Urinary bladder (tissue), 3 donors: ENCODE measurements at regions not wholly inside any gene's neighbourhood (a gene's known extent, or its start where the extent isn't known, plus 50 kb on each side); places are given as distances from the start of the nearest gene placed in this dataset.

Experiments
- DNase-seq: peaks from one replicate; pipeline ENCODE4 v3.0.0-alpha.2; 2015; ENCODE audit errors: extremely low spot score
- H3K27ac ChIP-seq: one replicate; pipeline ENCODE4 v1.5.1; 2013; ENCODE audit warnings: low read depth, mild to moderate bottlenecking, moderate library complexity
- H3K36me3 ChIP-seq: one replicate; pipeline ENCODE4 v1.6.1; 2013; ENCODE audit warnings: mild to moderate bottlenecking, moderate library complexity; ENCODE audit not compliant: insufficient read depth
- H3K4me1 ChIP-seq: one replicate; pipeline ENCODE4 v1.6.1; 2013; ENCODE audit warnings: mild to moderate bottlenecking, moderate library complexity; ENCODE audit not compliant: insufficient read depth
- H3K4me3 ChIP-seq: one replicate; pipeline ENCODE4 v1.5.1; 2013; ENCODE audit warnings: low read depth, low read length
- WGBS: extraction: QIAGEN DNeasy Blood & Tissue Kit; methylation state at CpG from one replicate; pipeline ENCODE4 v1.1.7; 2013; 5-methylcytosine and 5-hydroxymethylcytosine counted together
- donor health status: healthy with polysubstance abuse.
- donor health status: healthy.

DNA sequence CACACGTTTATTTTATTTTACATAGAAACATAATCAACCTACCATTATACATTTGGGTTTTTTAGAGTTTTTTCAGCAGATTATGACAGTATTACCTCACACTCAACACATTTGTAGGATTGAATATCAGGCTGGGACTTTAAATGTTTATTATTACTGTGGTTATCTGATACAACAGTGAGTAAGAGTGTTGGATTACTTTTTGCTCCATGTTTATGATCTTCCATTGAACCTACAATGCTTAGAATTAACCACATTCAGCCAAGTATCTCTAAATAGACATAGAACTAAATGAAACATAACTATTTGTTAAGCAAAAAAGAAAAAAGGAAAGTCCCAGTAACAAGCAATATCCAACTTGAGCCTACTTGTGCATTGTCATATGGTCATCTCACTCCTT is 607.4 kb upstream of the PITX2 start:
- whole genome bisulfite sequencing, result 47% methylated on average over 1 of the region's 1 CpG
- H3K27ac ChIP-seq, result no peak overlapping the region
- no peaks in the 10 kb centered on the region for H3K4me1 ChIP-seq
- DNase-seq, result no peak
- no peaks in the 10 kb centered on the region for H3K36me3 ChIP-seq
- H3K4me3 ChIP-seq, result no peak overlapping the region

DNA sequence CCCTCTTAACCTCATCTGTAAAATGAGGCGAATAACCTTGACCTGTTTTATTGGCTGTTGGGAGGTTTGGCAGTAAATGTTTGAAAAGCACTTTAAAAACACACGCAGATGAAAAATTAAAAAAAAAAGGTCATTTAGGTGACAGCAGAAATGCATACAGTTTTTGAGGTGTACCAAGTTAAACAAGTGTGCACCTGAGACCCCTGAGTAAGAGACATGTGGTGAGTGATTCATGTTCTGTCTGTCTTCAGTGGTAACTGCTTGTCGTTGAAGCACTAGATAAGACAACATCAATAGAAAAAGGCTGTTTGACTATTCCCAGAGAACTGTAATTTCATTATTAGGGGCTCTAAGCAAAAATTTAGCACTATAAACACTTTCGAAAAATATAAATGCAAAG is 608.4 kb upstream of the PITX2 start:
- no peak for DNase-seq
- WGBS, result 72% methylated on average over 4 of the region's 4 CpGs
- Histone ChIP-seq H3K4me1 (no peaks in the 10 kb centered on the region), H3K4me3 (no peak overlapping the region), H3K36me3 (no peaks in the 10 kb centered on the region), H3K27ac (no peak overlapping the region)

DNA sequence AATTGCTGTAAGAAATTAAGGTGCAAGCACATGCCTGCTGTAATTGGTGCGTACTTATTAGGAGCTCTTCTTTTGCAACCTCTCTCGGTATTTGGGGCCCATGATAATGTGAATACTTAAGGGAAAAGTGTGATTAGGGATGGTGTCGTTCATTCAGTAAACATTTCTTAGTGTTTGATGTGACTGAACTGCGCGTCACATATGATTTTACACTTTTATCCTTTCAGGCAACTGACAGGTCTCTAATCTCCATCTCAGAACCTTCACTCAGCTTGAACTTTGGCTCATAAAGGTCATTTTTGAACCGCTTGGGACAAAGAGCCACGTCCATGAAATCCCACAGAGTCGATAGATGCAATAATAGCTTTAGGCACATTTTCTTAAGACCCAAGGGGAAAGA is 612.1 kb upstream of the PITX2 start:
- Histone ChIP-seq H3K27ac (no peak overlapping the region), H3K4me1 (no peaks in the 10 kb centered on the region), H3K4me3 (no peak overlapping the region), H3K36me3 (no peaks in the 10 kb centered on the region)
- DNase-seq, result no peak
- 68% methylated on average over 8 of the region's 8 CpGs for WGBS

DNA sequence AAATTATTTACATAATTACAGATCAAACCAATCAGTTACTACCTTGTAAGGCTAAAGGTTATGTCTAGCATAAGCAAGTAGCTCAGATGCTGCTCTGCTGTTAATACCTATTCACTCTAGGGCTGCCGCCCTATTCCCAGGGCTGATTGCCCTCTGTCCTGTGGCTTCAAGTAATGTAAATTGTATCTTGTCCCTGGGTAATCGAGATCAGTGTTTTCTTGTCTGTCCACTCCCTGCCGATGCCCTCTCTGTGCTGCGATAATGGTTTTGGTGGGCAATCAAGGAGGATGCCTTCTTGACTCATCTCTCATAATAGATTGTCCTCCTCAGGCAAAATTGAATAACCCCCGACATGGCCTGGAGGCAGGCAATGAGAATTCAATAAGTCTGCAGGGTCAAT is 641.0 kb upstream of the PITX2 start:
- Histone ChIP-seq H3K36me3 (no peaks in the 10 kb centered on the region), H3K4me3 (no peak overlapping the region), H3K27ac (no peak overlapping the region), H3K4me1 (no peaks in the 10 kb centered on the region)
- no peak for DNase-seq
- WGBS, result 78% methylated on average over 5 of the region's 5 CpGs

DNA sequence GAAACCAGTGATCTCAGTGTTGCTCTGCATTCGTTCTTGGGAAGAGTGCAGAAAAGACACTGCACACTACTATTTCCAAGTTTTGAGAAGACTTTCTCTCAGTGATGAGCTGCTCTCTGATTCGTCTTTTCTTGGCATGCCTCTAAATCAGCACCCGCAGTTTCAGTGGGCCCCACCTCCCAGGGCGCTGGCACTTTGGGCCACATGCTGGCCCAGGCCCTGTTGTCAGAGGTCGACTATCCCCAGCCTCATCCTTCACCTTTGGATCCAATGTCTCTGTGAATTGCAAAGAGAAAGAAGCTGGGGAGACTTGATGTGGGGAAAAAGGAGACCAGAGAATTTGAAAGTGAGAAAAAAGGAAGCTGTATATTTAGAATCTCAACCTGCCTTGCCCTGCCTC is 644.1 kb upstream of the PITX2 start:
- 78% methylated on average over 5 of the region's 5 CpGs for WGBS
- H3K27ac ChIP-seq, result no peak overlapping the region
- no peak for DNase-seq
- no peak overlapping the region for H3K4me3 ChIP-seq
- H3K36me3 ChIP-seq, result no peaks in the 10 kb centered on the region
- H3K4me1 ChIP-seq, result no peaks in the 10 kb centered on the region

DNA sequence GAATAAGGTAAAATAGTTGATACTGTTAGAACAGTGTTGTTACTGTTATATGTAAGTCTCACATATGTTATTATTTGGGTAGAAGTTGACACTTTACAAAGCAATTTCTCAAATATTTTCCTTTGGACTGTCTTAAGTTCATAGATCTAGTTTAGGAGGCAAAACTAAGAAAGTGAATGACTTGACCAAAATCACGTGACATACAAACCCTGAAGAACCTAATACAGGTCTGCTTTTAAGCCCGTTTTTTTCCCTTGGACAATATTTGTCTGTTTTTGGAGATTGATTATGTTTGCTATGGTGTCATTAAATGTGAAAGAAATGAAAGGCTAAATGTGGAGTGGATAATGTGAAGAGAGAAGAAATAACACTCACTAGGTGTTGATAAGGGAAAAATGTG is 644.9 kb upstream of the PITX2 start:
- Histone ChIP-seq H3K27ac (no peak overlapping the region), H3K4me1 (no peaks in the 10 kb centered on the region), H3K36me3 (no peaks in the 10 kb centered on the region), H3K4me3 (no peak overlapping the region)
- WGBS, result 92% methylated on average over 2 of the region's 2 CpGs
- no peak for DNase-seq

DNA sequence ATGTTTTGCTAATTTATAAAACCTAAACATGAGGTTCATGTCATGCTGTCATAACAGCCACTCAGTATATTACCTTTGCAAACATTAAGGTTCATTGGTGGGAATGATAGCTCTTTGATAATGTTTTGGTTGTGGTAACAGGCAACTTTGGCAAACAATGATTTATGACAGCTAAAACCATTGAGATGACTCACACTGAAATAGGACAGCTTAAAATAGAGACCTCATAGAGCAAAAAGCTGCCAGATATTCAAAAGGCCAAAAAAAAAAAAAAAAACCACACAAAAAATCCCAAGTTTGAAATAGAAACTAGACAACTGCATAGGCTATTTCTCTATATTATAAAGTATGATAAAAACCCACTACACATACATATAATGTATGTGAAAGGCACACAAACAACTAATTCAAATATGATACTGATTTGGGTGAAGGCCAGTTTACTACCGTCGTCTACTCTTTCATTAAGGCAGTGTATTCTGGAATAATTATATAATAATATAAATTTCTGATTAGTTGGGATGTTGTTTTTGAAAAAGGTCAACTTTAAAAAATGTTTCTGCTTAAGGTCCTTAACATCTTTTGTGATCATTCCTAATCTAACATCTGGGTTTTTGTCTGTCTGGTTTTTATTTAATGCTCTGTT is 646.0 kb upstream of the PITX2 start:
- Histone ChIP-seq H3K36me3 (no peaks in the 10 kb centered on the region), H3K4me1 (no peaks in the 10 kb centered on the region), H3K4me3 (no peak overlapping the region), H3K27ac (no peak overlapping the region)
- no peak for DNase-seq
- WGBS, result 57% methylated on average over 2 of the region's 2 CpGs

DNA sequence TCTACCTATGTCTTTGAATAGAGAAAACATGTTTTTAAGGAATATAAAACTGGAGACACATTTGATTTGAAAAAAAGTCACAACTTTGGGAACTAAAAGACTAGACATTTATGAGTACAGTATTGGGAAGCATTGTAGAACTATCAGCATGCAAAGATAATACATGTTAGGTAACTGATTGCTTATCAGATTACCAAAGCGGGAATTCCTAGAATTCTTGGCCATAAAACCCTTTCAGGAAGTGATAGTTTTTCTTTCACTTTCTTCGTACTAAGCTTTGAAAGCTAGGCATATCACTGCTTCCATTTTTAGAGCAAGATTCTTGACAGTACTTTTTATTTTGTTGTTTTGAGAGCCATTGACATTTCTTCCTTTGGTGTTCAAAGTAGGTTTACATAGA is 646.6 kb upstream of the PITX2 start:
- no peaks in the 10 kb centered on the region for H3K36me3 ChIP-seq
- no peaks in the 10 kb centered on the region for H3K4me1 ChIP-seq
- no peak overlapping the region for H3K4me3 ChIP-seq
- H3K27ac ChIP-seq, result no peak overlapping the region
- no peak for DNase-seq
- 56% methylated on average over 2 of the region's 2 CpGs for WGBS

DNA sequence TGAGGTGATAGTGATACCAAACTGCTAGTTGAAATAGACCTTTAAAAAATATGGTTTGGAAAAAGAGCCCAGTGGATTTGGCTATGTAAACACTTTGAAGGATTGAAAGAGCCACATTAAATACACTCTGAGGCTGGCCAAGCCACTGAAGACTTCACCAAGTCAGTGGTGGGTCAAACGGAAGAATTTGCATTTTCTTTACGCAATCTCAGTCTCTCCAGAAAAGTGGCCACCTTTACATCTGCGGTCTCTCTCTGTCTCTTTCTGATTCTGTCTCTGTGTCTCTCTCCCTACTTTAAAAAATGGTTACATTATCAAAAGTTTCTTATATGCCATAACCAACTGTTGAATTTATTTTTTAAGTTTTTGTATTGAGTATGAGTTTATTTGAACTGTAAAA is 651.2 kb upstream of the PITX2 start:
- no peak for DNase-seq
- WGBS, result 71% methylated on average over 3 of the region's 3 CpGs
- Histone ChIP-seq H3K4me1 (no peaks in the 10 kb centered on the region), H3K4me3 (no peak overlapping the region), H3K36me3 (no peaks in the 10 kb centered on the region), H3K27ac (no peak overlapping the region)

DNA sequence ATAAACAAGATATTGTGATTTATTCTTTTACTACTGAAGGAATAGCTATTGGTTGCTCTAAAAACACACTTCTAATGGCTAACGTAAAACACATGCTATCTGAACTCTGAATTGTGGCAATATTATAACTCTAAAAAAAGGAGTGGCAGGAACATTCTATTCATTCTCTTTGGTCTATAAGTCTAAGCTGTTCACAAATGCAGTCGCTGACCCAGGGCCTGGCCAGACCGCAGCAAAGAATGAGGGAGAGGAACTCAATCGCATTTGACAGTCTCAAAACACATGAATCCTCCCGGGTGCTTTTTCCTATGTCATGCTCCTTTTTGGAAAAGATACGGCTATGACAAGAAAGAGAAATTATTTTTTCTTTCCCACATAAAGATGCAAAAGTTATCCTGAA is 651.6 kb upstream of the PITX2 start:
- H3K36me3 ChIP-seq, result no peaks in the 10 kb centered on the region
- no peak overlapping the region for H3K27ac ChIP-seq
- H3K4me3 ChIP-seq, result no peak overlapping the region
- WGBS, result 81% methylated on average over 6 of the region's 6 CpGs
- DNase-seq, result no peak
- H3K4me1 ChIP-seq, result no peaks in the 10 kb centered on the region

DNA sequence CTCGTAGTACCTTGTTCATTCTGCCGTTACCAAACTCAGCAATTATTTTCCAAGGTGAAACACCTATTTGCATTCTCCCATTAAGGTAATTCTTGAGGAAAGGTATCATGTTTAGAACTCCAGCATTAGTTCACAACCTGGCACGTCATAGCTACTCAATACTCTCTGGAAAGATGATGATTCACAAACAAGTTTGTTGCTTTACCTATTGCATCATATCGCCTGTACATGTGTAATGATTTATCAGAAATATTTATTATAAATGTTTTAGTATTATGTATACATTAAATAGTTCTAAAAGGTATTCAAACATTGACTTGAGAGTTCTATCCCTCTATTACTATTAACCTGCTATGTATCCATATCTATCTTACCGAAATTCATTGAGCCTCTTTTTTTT is 658.3 kb upstream of the PITX2 start:
- DNase-seq, result no peak
- no peak overlapping the region for H3K27ac ChIP-seq
- WGBS, result 92% methylated on average over 5 of the region's 5 CpGs
- H3K36me3 ChIP-seq, result no peaks in the 10 kb centered on the region
- no peaks in the 10 kb centered on the region for H3K4me1 ChIP-seq
- no peak overlapping the region for H3K4me3 ChIP-seq

DNA sequence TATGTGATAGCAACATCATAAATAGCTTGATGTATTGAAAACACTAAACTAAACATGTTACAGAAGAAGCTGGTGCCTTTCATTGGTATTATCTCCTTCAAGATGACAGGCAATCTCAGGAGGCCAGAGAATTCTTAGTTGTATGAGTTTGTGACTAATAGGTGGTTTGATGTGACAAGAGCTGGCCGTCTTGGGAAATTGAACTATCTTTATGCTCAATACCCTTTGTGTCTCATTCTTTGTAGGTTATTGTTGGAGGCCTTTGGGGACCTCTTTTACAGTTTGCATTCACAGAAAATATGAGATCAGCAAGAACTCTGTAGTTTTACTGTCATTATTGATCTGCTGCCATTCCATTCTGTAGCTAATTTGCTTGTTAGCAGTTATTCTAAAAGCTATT is 659.2 kb upstream of the PITX2 start:
- Histone ChIP-seq H3K36me3 (no peaks in the 10 kb centered on the region), H3K4me1 (no peaks in the 10 kb centered on the region), H3K4me3 (no peak overlapping the region), H3K27ac (no peak overlapping the region)
- 88% methylated on average over 1 of the region's 1 CpG for WGBS
- DNase-seq, result no peak

DNA sequence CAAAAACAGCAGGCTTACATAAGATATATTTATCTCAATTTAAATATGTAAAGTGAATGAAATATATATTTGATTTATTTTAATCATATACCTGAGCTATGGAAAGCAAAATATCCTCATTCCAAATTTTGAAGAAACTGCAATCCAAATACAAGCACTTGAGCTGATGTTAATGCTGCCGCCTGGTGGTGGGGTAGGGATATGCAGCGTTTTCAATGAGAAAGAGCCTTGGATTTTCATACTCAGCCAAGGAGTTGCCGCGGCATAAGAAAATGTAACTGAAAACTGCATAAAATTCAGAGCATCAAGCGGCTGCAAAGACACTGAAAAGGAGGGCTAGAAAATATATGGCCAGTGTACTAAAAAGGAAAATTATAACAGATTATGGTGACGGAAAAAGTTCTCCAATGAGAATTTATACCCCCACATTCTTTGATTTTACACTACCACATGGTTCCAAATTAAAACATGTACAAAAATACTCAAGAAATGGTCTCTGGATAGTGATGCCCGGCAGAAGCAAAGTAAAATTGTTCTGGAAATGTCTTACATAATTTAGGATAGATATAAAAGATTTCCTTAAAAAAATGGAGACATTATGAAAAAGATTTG is 660.3 kb upstream of the PITX2 start:
- Histone ChIP-seq H3K27ac (no peak overlapping the region), H3K36me3 (no peaks in the 10 kb centered on the region), H3K4me1 (no peaks in the 10 kb centered on the region), H3K4me3 (no peak overlapping the region)
- DNase-seq, result no peak
- WGBS, result 44% methylated on average over 7 of the region's 7 CpGs

DNA sequence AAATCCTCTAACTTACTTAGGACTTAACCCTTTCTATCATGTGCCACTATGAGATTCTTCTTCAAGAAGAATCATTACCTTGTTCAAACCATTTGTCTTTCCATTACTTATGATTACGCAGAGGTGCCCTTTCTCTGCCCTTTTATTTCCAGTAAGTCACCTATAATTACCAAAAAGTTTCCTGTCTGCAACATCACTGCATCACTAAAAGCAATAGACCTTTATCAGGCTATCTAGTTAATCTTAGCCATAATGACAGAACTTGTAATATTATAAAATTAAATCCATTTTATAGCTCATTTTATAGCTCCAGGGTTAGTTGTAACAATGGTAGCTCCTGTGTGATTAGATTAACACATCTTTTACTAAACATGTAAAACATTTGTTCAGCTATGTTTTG is 673.6 kb upstream of the PITX2 start:
- Histone ChIP-seq H3K36me3 (no peaks in the 10 kb centered on the region), H3K4me1 (no peaks in the 10 kb centered on the region), H3K27ac (no peak overlapping the region), H3K4me3 (no peak overlapping the region)
- WGBS, result 95% methylated on average over 1 of the region's 1 CpG
- DNase-seq, result no peak

DNA sequence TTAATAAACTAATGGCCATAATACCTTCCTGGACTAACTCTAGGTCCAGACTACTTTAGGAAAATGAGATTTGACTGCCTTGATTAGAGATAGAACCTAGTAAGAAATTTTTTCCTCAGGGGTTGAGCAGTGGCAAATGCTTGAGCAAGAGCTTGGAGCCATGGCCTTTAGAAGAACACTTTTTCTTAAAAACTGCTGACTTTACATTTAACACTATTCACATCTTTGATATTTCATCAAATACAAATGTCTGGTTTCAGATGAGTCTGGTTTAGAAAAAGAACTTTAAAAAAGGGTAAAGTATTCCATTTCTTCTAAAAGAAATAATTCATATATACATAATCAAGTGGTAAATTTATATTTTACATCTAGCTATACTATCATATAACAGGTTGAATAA is 680.9 kb upstream of the PITX2 start:
- Histone ChIP-seq H3K36me3 (no peaks in the 10 kb centered on the region), H3K4me1 (no peaks in the 10 kb centered on the region), H3K4me3 (no peak overlapping the region), H3K27ac (no peak overlapping the region)
- DNase-seq, result no peak
